ENCODE measurements at regions not wholly inside any gene's neighbourhood (a gene's known extent, or its start where the extent isn't known, plus 50 kb on each side); places are given as distances from the start of the nearest gene placed in this dataset.

DNA sequence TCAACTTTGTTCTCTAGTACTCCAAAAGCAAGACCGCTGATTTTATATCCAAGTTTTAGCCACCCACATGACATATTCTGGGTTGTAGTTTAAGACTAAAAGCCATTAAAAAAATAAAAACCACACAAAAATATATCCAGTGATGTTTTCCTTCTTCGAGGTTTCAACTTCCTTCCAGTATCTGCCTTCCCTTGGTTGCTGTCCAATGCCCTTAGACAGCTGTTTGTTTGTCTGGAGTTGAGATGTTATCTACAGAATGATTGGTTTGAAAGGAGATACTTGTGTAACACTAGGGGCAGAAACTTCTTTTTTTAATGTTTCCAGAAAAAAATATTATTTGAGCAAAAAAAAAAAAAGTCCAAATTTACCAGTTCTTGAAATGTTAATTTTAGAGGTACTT, 591.5 kb upstream of the PCDH9 start:
- CTCF ChIA-PET = interaction anchor here (1.0 kb wide), 1 partner anchor 13 kb away, joined by 3 read pairs; no protein-coding TSS in a partner anchor
- POLR2A ChIA-PET = no interaction called here
- H3K9me2 ChIP-seq = peaks cover 1% of the 10 kb centered on the region; the same call in 1 of the 2 replicates
- no peak overlapping the region for H2AFZ ChIP-seq (ENCODE audit: low read depth)
- no peak for DNase-seq
- no peaks in the 10 kb centered on the region for H3K4me1 ChIP-seq (ENCODE audit: control insufficient read depth in 1 of 2, insufficient read depth in 2 of 2, low read depth in 1 of 2, low read length in 1 of 2)
- 57% methylated on average over 2 of the region's 2 CpGs for WGBS (ENCODE audit: low lambda C conversion rate)
- no peaks in the 10 kb centered on the region for H3K36me3 ChIP-seq (replicated peaks in 1 of 2; ENCODE audit: control insufficient read depth in 1 of 2, insufficient read depth in 2 of 2, low read length in 1 of 2)
- H4K20me1 ChIP-seq (ENCODE audit: insufficient read depth) = no peaks in the 10 kb centered on the region
- TF ChIP-seq EZH2phosphoT487 (IDR thresholded peaks at IDR 0.05; ENCODE audit: borderline replicate concordance, low read depth) (no peak), CHD2 (IDR thresholded peaks at IDR 0.05; ENCODE audit: low read length, partially characterized antibody) (no peak)
- TF ChIP-seq, protein P1, sequence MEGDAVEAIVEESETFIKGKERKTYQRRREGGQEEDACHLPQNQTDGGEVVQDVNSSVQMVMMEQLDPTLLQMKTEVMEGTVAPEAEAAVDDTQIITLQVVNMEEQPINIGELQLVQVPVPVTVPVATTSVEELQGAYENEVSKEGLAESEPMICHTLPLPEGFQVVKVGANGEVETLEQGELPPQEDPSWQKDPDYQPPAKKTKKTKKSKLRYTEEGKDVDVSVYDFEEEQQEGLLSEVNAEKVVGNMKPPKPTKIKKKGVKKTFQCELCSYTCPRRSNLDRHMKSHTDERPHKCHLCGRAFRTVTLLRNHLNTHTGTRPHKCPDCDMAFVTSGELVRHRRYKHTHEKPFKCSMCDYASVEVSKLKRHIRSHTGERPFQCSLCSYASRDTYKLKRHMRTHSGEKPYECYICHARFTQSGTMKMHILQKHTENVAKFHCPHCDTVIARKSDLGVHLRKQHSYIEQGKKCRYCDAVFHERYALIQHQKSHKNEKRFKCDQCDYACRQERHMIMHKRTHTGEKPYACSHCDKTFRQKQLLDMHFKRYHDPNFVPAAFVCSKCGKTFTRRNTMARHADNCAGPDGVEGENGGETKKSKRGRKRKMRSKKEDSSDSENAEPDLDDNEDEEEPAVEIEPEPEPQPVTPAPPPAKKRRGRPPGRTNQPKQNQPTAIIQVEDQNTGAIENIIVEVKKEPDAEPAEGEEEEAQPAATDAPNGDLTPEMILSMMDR (IDR thresholded peaks at IDR 0.05) = no peak
- no peak overlapping the region for H3K9ac ChIP-seq
- H3K9me3 ChIP-seq = no peaks in the 10 kb centered on the region
- H3K4me3 ChIP-seq (ENCODE audit: low read depth in 2 of 2, low read length in 1 of 2) = no peak overlapping the region
- H3K4me2 ChIP-seq = no peak overlapping the region
- H3F3A ChIP-seq (replicated peaks; ENCODE audit: insufficient read depth) = no peaks in the 10 kb centered on the region
- H3K27ac ChIP-seq (ENCODE audit: low read depth in 2 of 2, low read length in 1 of 2) = no peak overlapping the region
- H3K79me2 ChIP-seq (ENCODE audit: insufficient read depth) = no peaks in the 10 kb centered on the region
- no peaks in the 10 kb centered on the region for H3K27me3 ChIP-seq (ENCODE audit: insufficient read depth)

DNA sequence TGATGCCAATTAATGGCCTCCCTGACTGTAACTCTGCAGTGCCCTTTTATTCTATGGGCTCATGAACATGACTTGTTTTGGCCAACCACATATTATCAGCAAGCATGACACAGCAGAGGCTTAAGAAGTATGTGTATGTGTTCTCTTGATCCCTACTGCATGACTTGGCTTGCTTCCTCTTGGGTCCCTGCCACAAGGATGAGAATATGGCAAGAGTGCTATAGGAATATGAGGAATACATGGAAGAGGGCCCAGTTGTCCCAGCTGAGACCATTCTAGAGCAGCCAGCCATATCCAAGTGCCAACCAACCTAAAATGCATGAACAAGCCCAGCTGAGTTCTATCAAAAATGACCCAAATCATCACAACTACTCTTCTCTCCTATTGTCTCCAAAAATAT, 576.7 kb upstream of the PCDH9 start:
- Histone ChIP-seq H3K79me2 (ENCODE audit: insufficient read depth) (no peaks in the 10 kb centered on the region), H3K36me3 (replicated peaks in 1 of 2; ENCODE audit: control insufficient read depth in 1 of 2, insufficient read depth in 2 of 2, low read length in 1 of 2) (no peaks in the 10 kb centered on the region), H3K4me2 (no peak overlapping the region), H2AFZ (ENCODE audit: low read depth) (no peak overlapping the region), H3K9me2 (0 out of 2 replicates have a peak, but pooled peaks cover 2% of the 10 kb centered on the region), H3F3A (replicated peaks; ENCODE audit: insufficient read depth) (no peaks in the 10 kb centered on the region), H4K20me1 (ENCODE audit: insufficient read depth) (no peaks in the 10 kb centered on the region), H3K4me1 (ENCODE audit: control insufficient read depth in 1 of 2, insufficient read depth in 2 of 2, low read depth in 1 of 2, low read length in 1 of 2) (no peaks in the 10 kb centered on the region), H3K9ac (no peak overlapping the region), H3K27ac (ENCODE audit: low read depth in 2 of 2, low read length in 1 of 2) (no peak overlapping the region), H3K27me3 (ENCODE audit: insufficient read depth) (no peaks in the 10 kb centered on the region), H3K4me3 (ENCODE audit: low read depth in 2 of 2, low read length in 1 of 2) (no peak overlapping the region), H3K9me3 (no peaks in the 10 kb centered on the region)
- TF ChIP-seq, protein P2, sequence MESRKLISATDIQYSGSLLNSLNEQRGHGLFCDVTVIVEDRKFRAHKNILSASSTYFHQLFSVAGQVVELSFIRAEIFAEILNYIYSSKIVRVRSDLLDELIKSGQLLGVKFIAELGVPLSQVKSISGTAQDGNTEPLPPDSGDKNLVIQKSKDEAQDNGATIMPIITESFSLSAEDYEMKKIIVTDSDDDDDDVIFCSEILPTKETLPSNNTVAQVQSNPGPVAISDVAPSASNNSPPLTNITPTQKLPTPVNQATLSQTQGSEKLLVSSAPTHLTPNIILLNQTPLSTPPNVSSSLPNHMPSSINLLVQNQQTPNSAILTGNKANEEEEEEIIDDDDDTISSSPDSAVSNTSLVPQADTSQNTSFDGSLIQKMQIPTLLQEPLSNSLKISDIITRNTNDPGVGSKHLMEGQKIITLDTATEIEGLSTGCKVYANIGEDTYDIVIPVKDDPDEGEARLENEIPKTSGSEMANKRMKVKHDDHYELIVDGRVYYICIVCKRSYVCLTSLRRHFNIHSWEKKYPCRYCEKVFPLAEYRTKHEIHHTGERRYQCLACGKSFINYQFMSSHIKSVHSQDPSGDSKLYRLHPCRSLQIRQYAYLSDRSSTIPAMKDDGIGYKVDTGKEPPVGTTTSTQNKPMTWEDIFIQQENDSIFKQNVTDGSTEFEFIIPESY (IDR thresholded peaks at IDR 0.05; ENCODE audit: borderline replicate concordance, low read depth) = no peak
- TF ChIP-seq, protein P3, sequence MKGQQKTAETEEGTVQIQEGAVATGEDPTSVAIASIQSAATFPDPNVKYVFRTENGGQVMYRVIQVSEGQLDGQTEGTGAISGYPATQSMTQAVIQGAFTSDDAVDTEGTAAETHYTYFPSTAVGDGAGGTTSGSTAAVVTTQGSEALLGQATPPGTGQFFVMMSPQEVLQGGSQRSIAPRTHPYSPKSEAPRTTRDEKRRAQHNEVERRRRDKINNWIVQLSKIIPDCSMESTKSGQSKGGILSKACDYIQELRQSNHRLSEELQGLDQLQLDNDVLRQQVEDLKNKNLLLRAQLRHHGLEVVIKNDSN (IDR thresholded peaks at IDR 0.05; ENCODE audit: borderline replicate concordance, low read depth) = no peak
- TF ChIP-seq GABPA (IDR thresholded peaks at IDR 0.05; ENCODE audit: low read depth) (no peak), NRF1 (IDR thresholded peaks at IDR 0.05; ENCODE audit: low read depth, low read length) (no peak), TEAD4 (IDR thresholded peaks at IDR 0.05; ENCODE audit: borderline replicate concordance, insufficient read depth) (no peak), RXRA (IDR thresholded peaks at IDR 0.05; ENCODE audit: borderline replicate concordance, low read depth) (no peak)
- TF ChIP-seq, protein P1 (IDR thresholded peaks at IDR 0.05) = no peak
- TF ChIP-seq, protein P4, sequence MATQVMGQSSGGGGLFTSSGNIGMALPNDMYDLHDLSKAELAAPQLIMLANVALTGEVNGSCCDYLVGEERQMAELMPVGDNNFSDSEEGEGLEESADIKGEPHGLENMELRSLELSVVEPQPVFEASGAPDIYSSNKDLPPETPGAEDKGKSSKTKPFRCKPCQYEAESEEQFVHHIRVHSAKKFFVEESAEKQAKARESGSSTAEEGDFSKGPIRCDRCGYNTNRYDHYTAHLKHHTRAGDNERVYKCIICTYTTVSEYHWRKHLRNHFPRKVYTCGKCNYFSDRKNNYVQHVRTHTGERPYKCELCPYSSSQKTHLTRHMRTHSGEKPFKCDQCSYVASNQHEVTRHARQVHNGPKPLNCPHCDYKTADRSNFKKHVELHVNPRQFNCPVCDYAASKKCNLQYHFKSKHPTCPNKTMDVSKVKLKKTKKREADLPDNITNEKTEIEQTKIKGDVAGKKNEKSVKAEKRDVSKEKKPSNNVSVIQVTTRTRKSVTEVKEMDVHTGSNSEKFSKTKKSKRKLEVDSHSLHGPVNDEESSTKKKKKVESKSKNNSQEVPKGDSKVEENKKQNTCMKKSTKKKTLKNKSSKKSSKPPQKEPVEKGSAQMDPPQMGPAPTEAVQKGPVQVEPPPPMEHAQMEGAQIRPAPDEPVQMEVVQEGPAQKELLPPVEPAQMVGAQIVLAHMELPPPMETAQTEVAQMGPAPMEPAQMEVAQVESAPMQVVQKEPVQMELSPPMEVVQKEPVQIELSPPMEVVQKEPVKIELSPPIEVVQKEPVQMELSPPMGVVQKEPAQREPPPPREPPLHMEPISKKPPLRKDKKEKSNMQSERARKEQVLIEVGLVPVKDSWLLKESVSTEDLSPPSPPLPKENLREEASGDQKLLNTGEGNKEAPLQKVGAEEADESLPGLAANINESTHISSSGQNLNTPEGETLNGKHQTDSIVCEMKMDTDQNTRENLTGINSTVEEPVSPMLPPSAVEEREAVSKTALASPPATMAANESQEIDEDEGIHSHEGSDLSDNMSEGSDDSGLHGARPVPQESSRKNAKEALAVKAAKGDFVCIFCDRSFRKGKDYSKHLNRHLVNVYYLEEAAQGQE (IDR thresholded peaks at IDR 0.05; ENCODE audit: low read depth, low read length) = no peak
- ChIA-PET POLR2A (no interaction called here), CTCF (no interaction called here)
- DNase-seq = no peak

Measured in SK-N-SH (cell line).